H1 (cell line): ENCODE measurements at regions not wholly inside any gene's neighbourhood (a gene's known extent, or its start where the extent isn't known, plus 50 kb on each side); places are given as distances from the start of the nearest gene placed in this dataset.

Experiments used
- ATF2 ChIP-seq: IDR thresholded peaks from 2 replicates; pipeline ENCODE4 v1.6.1; 2012; ENCODE audit warnings: low read length, inconsistent platforms
- CHD1 ChIP-seq: IDR thresholded peaks from 2 replicates; pipeline ENCODE4 v1.6.1; 2012; ENCODE audit warnings: low read depth, low read length, improper control_type of control experiment
- CREB1 ChIP-seq: IDR thresholded peaks from 2 replicates; pipeline ENCODE4 v1.6.1; 2012; ENCODE audit warnings: inconsistent platforms
- CTCF ChIP-seq, 3 experiments: IDR thresholded peaks; 1 replicate in 2 of 3; 2 replicates in 1 of 3; pipeline versions ENCODE4 v1.5.1 to v1.6.1; 2011; ENCODE audit warnings: low read length in 3 of 3, mild to moderate bottlenecking in 3 of 3, inconsistent platforms in 2 of 3, low read depth in 1 of 3, moderate library complexity in 1 of 3; ENCODE audit not compliant: insufficient read depth in 1 of 3; ENCODE audit errors: control extremely low read depth in 1 of 3
- E2F6 ChIP-seq: IDR thresholded peaks from 2 replicates; pipeline ENCODE4 v1.6.1; 2012; ENCODE audit warnings: inconsistent platforms
- GTF2F1 ChIP-seq: IDR thresholded peaks from 2 replicates; pipeline ENCODE4 v1.6.1; 2012; ENCODE audit warnings: low read depth, low read length, improper control_type of control experiment, borderline replicate concordance
- KDM1A ChIP-seq: fragments of 200-600, 300-600 bp; sonication (generic); IDR thresholded peaks from 2 replicates; pipeline ENCODE4 v1.7.1; 2016; ENCODE audit warnings: mild to moderate bottlenecking, low read length, borderline replicate concordance
- KDM5A ChIP-seq: fragments of 200-600 bp; IDR thresholded peaks from 2 replicates; pipeline ENCODE4 v1.7.1; 2012; ENCODE audit warnings: mild to moderate bottlenecking, low read length, inconsistent platforms, mixed read lengths
- POLR2A ChIP-seq, 2 experiments: IDR thresholded peaks; 1 replicate in 1 of 2; 2 replicates in 1 of 2; pipeline ENCODE4 v1.6.1; 2011; ENCODE audit warnings: low read depth in 2 of 2, low read length in 2 of 2, mild to moderate bottlenecking in 2 of 2; ENCODE audit errors: control extremely low read depth in 1 of 2
- POLR2AphosphoS5 ChIP-seq: IDR thresholded peaks from 2 replicates; pipeline ENCODE4 v1.6.1; 2011; ENCODE audit warnings: low read depth, low read length
- TAF7 ChIP-seq: optimal IDR thresholded peaks from 2 replicates; pipeline ENCODE3; 2011; ENCODE audit warnings: low read depth, mild to moderate bottlenecking, inconsistent platforms, low read length, moderate library complexity, borderline replicate concordance

- TF ChIP-seq POLR2AphosphoS5, result no peak
- no peak for TF ChIP-seq CTCF (IDR thresholded peaks at IDR 0.05; ENCODE audit: control extremely low read depth in 1 of 3, insufficient read depth in 1 of 3, low read depth in 1 of 3, low read length in 3 of 3)
- TF ChIP-seq CREB1, result no peak
- no peak for TF ChIP-seq ATF2
- TF ChIP-seq TAF7, result no peak
- no peak for TF ChIP-seq CHD1
- TF ChIP-seq E2F6, result no peak
- no peak for TF ChIP-seq KDM1A
- no peak for TF ChIP-seq KDM5A
- TF ChIP-seq GTF2F1, result no peak
- TF ChIP-seq POLR2A (IDR thresholded peaks at IDR 0.05; ENCODE audit: control extremely low read depth in 1 of 2, low read depth in 2 of 2, low read length in 2 of 2), result no peak
Observed at GRCh38 chr20:51183451-51183850, 160.5 kb upstream of the KCNG1 start.
